ENCODE measurements at regions not wholly inside any gene's neighbourhood (a gene's known extent, or its start where the extent isn't known, plus 50 kb on each side); places are given as distances from the start of the nearest gene placed in this dataset.

DNA sequence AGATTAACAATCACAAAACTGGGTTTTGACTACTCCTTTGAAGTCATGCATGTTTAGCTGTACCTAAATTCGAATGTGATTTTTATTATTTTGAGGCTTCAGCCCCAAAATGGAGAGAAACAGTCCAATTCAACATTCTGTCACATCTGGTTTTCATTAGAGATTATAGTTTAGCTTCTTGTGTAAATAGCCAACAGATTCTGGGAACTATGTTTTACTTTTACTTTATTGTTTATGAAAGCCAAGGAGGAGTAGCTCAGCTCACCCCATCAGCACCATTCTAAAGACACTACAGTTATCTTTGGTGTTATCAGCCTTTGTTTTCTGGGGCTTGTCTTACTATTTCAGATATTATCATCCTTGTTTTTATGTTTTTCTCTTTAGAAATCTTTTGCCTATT is 465.0 kb upstream of the CWC22 start:
- TF ChIP-seq FOXP2 (optimal IDR thresholded peaks at IDR 0.05; ENCODE audit: borderline replicate concordance, extremely low read depth, extremely low read length, insufficient read depth) (no peak), SIN3A (IDR thresholded peaks at IDR 0.05; ENCODE audit: borderline replicate concordance, insufficient read depth, low read length) (no peak), POLR2AphosphoS5 (IDR thresholded peaks at IDR 0.05; ENCODE audit: low read depth, low read length) (no peak), TAF1 (IDR thresholded peaks at IDR 0.05; ENCODE audit: borderline replicate concordance, insufficient read depth, low read length) (no peak)
- TF ChIP-seq, protein P1, sequence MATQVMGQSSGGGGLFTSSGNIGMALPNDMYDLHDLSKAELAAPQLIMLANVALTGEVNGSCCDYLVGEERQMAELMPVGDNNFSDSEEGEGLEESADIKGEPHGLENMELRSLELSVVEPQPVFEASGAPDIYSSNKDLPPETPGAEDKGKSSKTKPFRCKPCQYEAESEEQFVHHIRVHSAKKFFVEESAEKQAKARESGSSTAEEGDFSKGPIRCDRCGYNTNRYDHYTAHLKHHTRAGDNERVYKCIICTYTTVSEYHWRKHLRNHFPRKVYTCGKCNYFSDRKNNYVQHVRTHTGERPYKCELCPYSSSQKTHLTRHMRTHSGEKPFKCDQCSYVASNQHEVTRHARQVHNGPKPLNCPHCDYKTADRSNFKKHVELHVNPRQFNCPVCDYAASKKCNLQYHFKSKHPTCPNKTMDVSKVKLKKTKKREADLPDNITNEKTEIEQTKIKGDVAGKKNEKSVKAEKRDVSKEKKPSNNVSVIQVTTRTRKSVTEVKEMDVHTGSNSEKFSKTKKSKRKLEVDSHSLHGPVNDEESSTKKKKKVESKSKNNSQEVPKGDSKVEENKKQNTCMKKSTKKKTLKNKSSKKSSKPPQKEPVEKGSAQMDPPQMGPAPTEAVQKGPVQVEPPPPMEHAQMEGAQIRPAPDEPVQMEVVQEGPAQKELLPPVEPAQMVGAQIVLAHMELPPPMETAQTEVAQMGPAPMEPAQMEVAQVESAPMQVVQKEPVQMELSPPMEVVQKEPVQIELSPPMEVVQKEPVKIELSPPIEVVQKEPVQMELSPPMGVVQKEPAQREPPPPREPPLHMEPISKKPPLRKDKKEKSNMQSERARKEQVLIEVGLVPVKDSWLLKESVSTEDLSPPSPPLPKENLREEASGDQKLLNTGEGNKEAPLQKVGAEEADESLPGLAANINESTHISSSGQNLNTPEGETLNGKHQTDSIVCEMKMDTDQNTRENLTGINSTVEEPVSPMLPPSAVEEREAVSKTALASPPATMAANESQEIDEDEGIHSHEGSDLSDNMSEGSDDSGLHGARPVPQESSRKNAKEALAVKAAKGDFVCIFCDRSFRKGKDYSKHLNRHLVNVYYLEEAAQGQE (IDR thresholded peaks at IDR 0.05; ENCODE audit: insufficient read depth in 1 of 2, low read depth in 2 of 2, low read length in 2 of 2), result no peak

DNA sequence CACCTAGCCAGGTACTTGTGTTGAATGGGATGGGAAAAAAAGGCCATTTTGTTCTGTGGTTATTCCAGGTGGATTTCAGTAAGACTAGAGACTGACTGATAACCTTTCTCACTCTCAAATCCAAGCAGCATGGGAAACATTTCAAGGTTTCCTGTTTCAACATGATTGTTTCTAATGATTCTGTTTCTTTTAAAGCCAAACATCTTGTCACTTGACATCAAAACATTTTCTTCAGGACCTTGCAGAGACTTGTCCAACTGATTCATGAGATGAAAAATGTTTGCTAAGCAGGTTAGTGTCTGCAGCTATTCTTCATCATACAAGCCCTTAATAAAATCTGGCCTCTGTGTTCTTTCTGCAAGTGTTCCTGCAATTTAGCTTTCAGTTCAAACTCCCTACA is 456.5 kb upstream of the CWC22 start:
- TF ChIP-seq FOXP2 (optimal IDR thresholded peaks at IDR 0.05; ENCODE audit: borderline replicate concordance, extremely low read depth, extremely low read length, insufficient read depth), result no peak
- TF ChIP-seq TAF1 (IDR thresholded peaks at IDR 0.05; ENCODE audit: borderline replicate concordance, insufficient read depth, low read length), result no peak

DNA sequence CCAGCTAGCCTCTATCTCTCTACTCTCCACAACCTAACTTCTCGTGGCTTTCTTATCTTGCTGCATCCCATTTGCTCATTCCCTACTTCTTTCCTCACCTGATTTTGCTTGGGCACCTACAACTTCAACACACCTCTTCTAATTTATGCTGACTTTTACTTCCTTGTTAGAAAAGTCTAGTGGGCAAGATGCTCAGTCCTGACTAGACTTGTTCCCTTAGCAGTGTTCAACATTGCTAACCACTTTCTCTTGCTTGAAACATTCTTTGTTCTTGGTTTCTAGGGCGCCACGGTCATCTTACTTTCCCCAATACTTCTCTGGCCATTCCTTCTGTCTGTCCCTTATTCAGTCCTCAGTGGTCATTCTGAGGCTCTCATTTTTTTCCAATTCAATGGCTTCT is 454.7 kb upstream of the CWC22 start:
- TF ChIP-seq SIN3A (IDR thresholded peaks at IDR 0.05; ENCODE audit: borderline replicate concordance, insufficient read depth, low read length) (no peak), TAF1 (IDR thresholded peaks at IDR 0.05; ENCODE audit: borderline replicate concordance, insufficient read depth, low read length) (no peak), POLR2AphosphoS5 (IDR thresholded peaks at IDR 0.05; ENCODE audit: low read depth, low read length) (no peak), FOXP2 (optimal IDR thresholded peaks at IDR 0.05; ENCODE audit: borderline replicate concordance, extremely low read depth, extremely low read length, insufficient read depth) (no peak)
- TF ChIP-seq, protein P1 (IDR thresholded peaks at IDR 0.05; ENCODE audit: insufficient read depth in 1 of 2, low read depth in 2 of 2, low read length in 2 of 2), result no peak

DNA sequence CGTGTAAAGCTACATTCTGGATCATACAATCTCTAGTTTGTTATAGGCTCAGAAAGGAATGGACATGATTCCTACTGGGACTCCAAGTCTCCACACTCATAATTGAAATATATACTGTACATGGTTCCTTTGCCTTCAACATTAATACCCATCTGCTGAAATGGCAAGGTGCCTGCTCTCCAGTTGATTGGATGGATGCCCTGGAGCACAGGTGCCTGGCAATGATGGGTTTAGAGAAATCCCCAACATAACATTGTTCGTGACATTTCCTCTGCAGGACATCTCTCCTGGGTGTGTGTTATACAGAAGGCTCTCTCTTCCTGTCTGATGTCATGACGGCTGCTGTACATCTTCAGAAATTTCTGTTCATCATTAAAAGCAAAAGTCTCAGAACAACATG is 449.7 kb upstream of the CWC22 start:
- TF ChIP-seq, protein P1 (IDR thresholded peaks at IDR 0.05; ENCODE audit: insufficient read depth in 1 of 2, low read depth in 2 of 2, low read length in 2 of 2), result no peak
- no peak for TF ChIP-seq POLR2AphosphoS5 (IDR thresholded peaks at IDR 0.05; ENCODE audit: low read depth, low read length)
- no peak for TF ChIP-seq FOXP2 (optimal IDR thresholded peaks at IDR 0.05; ENCODE audit: borderline replicate concordance, extremely low read depth, extremely low read length, insufficient read depth)
- no peak for TF ChIP-seq SIN3A (IDR thresholded peaks at IDR 0.05; ENCODE audit: borderline replicate concordance, insufficient read depth, low read length)
- no peak for TF ChIP-seq TAF1 (IDR thresholded peaks at IDR 0.05; ENCODE audit: borderline replicate concordance, insufficient read depth, low read length)

DNA sequence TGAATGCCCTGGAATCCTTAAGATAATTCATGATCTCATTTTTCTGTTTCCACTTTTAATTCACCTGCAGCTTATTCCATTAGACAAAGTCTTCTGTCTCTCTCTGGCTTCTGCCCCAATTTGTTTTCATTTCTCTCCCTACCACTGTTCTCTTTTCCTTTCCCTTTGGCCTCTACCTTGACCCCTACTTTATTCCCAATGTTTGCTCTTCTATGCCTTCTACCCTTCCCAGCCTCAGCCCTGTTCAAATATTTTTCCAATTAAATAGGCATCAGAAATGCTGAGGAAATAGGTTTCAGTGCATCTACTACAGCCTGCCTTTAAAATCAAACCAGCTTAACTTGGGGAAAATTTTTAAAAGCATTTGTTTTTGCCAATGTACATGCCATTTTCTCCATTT is 443.7 kb upstream of the CWC22 start:
- TF ChIP-seq SIN3A (IDR thresholded peaks at IDR 0.05; ENCODE audit: borderline replicate concordance, insufficient read depth, low read length), result no peak
- TF ChIP-seq TAF1 (IDR thresholded peaks at IDR 0.05; ENCODE audit: borderline replicate concordance, insufficient read depth, low read length), result no peak
- TF ChIP-seq, protein P1 (IDR thresholded peaks at IDR 0.05; ENCODE audit: insufficient read depth in 1 of 2, low read depth in 2 of 2, low read length in 2 of 2), result no peak
- TF ChIP-seq POLR2AphosphoS5 (IDR thresholded peaks at IDR 0.05; ENCODE audit: low read depth, low read length), result no peak
- TF ChIP-seq FOXP2 (optimal IDR thresholded peaks at IDR 0.05; ENCODE audit: borderline replicate concordance, extremely low read depth, extremely low read length, insufficient read depth), result no peak
